Naive B cell (primary cell): ENCODE measurements at regions not wholly inside any gene's neighbourhood (a gene's known extent, or its start where the extent isn't known, plus 50 kb on each side); places are given as distances from the start of the nearest gene placed in this dataset.
A peak's percentile ranks its signal among the peaks of the same experiment; 100 is the strongest.
"Not testable (repeated sequence)": the region's sequence is repeated elsewhere in the genome, so short reads cannot be mapped to it uniquely, and the experiment has no call there.

Source experiments
- ATAC-seq, 2 donors: fragments of 150-1000 bp; cut with Tn5 transposase; 2 replicates each; pipeline ENCODE4 v1.10.0; 2021; ENCODE audit warnings: low read depth in 2 of 2, mild to moderate bottlenecking in 2 of 2, moderate library complexity in 2 of 2
- DNase-seq: peaks from one replicate; pipeline ENCODE4 v3.0.0; 2022
- H3K27ac Mint-ChIP-seq, 6 donors: one replicate each; pipeline ENCODE4 v1.8.0; 2020 to 2022; ENCODE audit warnings: mild to moderate bottlenecking in 6 of 6, mixed read lengths in 6 of 6, moderate library complexity in 5 of 6, inconsistent platforms in 2 of 6
- H3K27me3 Mint-ChIP-seq, 3 donors: one replicate each; pipeline ENCODE4 v1.8.0; 2021 to 2022; ENCODE audit warnings: mixed read lengths in 3 of 3, mild to moderate bottlenecking in 1 of 3
- H3K36me3 Mint-ChIP-seq, 2 donors: one replicate each; pipeline ENCODE4 v1.8.0; 2020 to 2022; ENCODE audit warnings: mixed read lengths in 2 of 2, inconsistent platforms in 1 of 2, mild to moderate bottlenecking in 1 of 2
- H3K4me1 Mint-ChIP-seq, 3 donors: one replicate each; pipeline ENCODE4 v1.8.0; 2020 to 2022; ENCODE audit warnings: mixed read lengths in 3 of 3, inconsistent platforms in 1 of 3, mild to moderate bottlenecking in 1 of 3, moderate library complexity in 1 of 3
- H3K4me3 Mint-ChIP-seq, 8 donors: one replicate each; pipeline ENCODE4 v1.8.0; 2020 to 2022; ENCODE audit warnings: mild to moderate bottlenecking in 8 of 8, mixed read lengths in 8 of 8, moderate library complexity in 8 of 8, inconsistent platforms in 2 of 8
- H3K9me3 Mint-ChIP-seq, 7 donors: one replicate each; pipeline ENCODE4 v1.8.0; 2020 to 2022; ENCODE audit warnings: mixed read lengths in 7 of 7, mild to moderate bottlenecking in 5 of 7, inconsistent platforms in 2 of 7, moderate library complexity in 1 of 7

DNA sequence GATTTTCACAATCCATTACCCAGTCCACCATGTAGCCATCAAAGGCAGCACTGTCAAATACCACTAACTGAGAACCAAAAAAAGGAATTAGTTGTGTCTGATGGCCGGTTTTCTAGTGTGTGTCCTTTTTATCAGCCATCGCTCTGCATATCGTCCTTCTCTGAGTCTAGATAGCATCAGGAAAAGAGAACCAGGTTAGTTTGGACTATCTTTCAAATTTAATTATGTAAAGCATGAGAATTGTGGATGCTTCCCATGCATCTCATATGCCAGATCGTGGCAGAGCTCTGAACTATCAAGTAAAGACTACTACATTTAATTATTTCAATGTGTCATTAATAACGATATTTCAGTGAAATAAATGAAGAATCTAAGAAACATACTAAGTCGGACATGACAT is 691.9 kb downstream of the FAM181B start:
- Mint-ChIP-seq H3K4me3 (no peak overlapping the region), H3K36me3 (no peaks in the 10 kb centered on the region), H3K9me3 (peaks cover 0 to 17% (median 5%) of the 10 kb centered on the region in 7 donors), H3K4me1 (no peaks in the 10 kb centered on the region), H3K27me3 (no peaks in the 10 kb centered on the region), H3K27ac (no peak overlapping the region)
- no peak for DNase-seq
- ATAC-seq = no peak

DNA sequence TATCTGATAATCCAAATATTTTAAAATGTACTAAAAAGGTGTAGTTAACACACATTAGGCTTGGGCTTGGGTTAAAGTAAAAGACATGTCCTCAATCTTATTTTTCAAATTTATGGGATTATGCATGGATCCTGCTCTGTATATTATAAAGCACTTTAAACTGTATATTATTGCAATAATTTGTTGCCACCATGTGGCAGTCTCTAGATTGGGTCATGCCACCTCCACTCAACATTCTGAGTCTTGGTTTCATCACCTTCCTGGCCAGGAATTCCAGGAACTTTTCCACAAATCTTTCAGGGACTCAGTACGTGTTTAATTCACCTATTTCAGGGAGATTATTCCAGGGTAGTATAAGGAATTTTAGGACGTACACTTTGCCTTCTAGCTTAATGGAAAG is 695.5 kb downstream of the FAM181B start:
- Mint-ChIP-seq H3K4me1 (no peaks in the 10 kb centered on the region), H3K36me3 (no peaks in the 10 kb centered on the region), H3K4me3 (no peak overlapping the region), H3K27me3 (no peaks in the 10 kb centered on the region), H3K27ac (no peak overlapping the region), H3K9me3 (no peaks in the 10 kb centered on the region)
- DNase-seq (no peak), ATAC-seq (no peak)

DNA sequence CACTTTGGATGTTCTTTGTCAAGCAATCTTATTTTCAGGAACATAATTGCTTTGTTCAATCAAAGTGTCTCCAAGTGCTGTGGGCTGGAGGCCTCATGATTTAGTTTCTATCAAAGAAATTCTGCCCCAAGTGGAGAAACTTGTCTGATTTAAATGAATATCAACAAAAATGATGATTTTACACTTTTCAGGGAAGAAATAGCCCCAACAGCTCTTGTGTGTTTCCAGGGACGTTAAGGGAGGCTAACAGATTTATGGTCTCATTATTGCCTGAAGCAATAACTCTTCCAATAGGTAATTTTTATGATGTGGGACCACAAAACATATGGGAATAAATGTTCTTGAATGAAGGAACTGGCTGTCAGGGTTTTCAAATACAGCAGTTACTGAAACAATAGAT is 699.1 kb downstream of the FAM181B start:
- Mint-ChIP-seq H3K4me3 (no peak overlapping the region), H3K27me3 (no peaks in the 10 kb centered on the region), H3K9me3 (no peaks in the 10 kb centered on the region), H3K36me3 (no peaks in the 10 kb centered on the region), H3K27ac (no peak overlapping the region), H3K4me1 (no peaks in the 10 kb centered on the region)
- ATAC-seq = no peak
- no peak for DNase-seq

DNA sequence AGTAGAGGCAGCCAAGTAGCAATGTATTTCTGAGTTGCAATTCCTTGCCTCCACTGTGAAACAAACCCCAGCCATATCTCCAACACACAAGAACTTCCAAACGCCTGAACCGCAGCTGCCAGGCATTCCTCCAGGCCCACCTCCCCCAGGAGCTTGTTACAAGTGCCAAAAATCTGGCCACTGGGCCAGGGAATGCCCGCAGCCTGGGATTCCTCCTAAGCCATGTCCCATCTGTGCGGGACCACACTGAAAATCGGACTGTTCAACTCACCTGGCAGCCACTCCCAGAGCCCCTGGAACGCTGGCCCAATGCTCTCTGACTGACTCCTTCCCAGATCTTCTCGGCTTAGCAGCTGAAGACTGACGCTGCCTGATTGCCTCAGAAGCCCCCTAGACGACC is 706.3 kb downstream of the FAM181B start:
- not testable (repeated sequence) for H3K9me3 Mint-ChIP-seq, ATAC-seq, H3K4me1 Mint-ChIP-seq, H3K27me3 Mint-ChIP-seq, H3K36me3 Mint-ChIP-seq, H3K4me3 Mint-ChIP-seq, DNase-seq, H3K27ac Mint-ChIP-seq

DNA sequence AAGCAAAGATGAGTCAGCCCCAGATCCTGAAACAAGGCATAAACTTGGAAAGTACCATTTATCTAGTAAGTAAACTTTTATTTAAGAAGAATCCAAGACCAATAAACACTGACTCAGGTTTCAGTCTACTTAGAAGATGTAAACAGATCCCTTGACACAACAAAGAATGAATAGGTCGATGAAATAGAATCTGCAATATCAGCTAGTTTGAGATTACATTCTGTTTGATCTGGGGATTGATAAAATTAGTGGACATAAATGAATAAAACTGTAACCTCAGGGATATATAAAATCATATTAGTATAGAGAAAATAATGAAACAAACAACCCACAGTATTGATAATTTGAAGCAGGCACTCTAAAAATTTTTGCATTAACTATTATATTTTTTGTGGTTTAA is 708.9 kb downstream of the FAM181B start:
- H3K9me3 Mint-ChIP-seq = no peaks in the 10 kb centered on the region
- H3K36me3 Mint-ChIP-seq = no peaks in the 10 kb centered on the region
- no peak overlapping the region for H3K4me3 Mint-ChIP-seq
- no peaks in the 10 kb centered on the region for H3K27me3 Mint-ChIP-seq
- no peak overlapping the region for H3K27ac Mint-ChIP-seq
- DNase-seq (no peak), ATAC-seq (no peak)
- H3K4me1 Mint-ChIP-seq = no peaks in the 10 kb centered on the region

DNA sequence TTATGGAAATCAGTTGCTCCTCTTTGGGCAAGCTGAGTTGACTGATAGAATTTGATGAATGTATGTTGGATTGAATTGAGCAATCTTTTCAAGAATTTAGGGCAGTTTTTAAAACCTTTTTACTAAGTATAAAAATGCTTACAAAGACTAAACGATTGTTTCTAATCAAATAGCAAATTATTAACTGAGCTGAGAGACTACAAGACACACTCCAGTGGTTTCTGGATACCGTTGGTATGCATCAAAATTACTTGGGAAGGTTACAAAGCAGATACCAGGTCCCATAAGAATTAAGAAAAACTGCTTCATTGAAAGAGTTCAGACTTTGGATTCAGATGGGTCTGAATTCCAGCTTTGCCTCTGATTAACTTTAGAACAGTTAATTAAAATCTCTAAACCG is 721.4 kb downstream of the FAM181B start:
- ATAC-seq = no peak
- H3K36me3 Mint-ChIP-seq = no peaks in the 10 kb centered on the region
- no peak for DNase-seq
- no peaks in the 10 kb centered on the region for H3K9me3 Mint-ChIP-seq
- no peaks in the 10 kb centered on the region for H3K4me1 Mint-ChIP-seq
- H3K27me3 Mint-ChIP-seq = peaks cover 0 to 4% (median 0%) of the 10 kb centered on the region in 3 donors
- no peak overlapping the region for H3K4me3 Mint-ChIP-seq
- no peak overlapping the region for H3K27ac Mint-ChIP-seq

DNA sequence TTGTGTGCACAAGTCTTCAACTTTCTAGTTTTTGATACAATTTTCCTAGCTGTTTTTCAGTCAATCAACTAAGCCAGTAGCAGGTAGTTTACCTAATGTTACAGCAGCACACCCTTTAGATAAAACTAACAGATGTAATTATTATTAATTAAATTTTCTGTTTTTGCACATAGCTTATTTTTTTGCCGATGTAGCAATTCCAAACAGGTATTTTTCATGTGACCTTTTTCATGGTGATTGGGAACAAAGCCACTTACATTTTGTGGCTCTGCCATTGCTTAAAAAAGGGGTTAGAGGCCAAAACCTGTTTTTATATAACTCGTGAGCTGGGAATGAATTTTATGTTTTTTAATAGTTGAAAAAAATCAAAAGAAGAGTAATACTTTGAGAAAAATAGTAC is 724.5 kb downstream of the FAM181B start:
- H3K4me1 Mint-ChIP-seq = no peaks in the 10 kb centered on the region
- DNase-seq (no peak), ATAC-seq (no peak)
- H3K9me3 Mint-ChIP-seq = no peaks in the 10 kb centered on the region
- H3K27me3 Mint-ChIP-seq = peaks cover 0 to 4% (median 0%) of the 10 kb centered on the region in 3 donors
- no peaks in the 10 kb centered on the region for H3K36me3 Mint-ChIP-seq
- no peak overlapping the region for H3K27ac Mint-ChIP-seq
- no peak overlapping the region for H3K4me3 Mint-ChIP-seq

DNA sequence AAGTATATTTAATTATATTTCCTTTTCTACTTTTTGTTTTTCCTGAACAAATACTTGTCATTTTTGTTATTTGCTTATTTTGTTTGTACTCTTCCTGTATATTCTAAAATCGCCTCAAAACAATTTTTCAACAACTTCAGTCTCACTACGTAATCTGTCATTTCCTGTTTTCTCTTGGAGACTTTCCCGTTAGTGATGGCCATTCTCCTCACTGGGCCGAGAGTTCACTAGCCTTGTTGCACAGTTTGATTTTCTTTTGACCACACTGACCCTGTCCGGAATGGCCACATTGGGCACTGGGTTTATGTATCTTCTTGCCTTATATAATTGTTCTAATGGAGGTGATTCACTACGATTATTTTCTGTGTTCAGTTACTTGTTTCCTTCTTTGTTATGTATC is 726.1 kb downstream of the FAM181B start:
- no peak overlapping the region for H3K4me3 Mint-ChIP-seq
- no peaks in the 10 kb centered on the region for H3K36me3 Mint-ChIP-seq
- no peak overlapping the region for H3K27ac Mint-ChIP-seq
- no peaks in the 10 kb centered on the region for H3K9me3 Mint-ChIP-seq
- H3K4me1 Mint-ChIP-seq = no peaks in the 10 kb centered on the region
- H3K27me3 Mint-ChIP-seq = no peaks in the 10 kb centered on the region
- ATAC-seq (no peak), DNase-seq (no peak)

DNA sequence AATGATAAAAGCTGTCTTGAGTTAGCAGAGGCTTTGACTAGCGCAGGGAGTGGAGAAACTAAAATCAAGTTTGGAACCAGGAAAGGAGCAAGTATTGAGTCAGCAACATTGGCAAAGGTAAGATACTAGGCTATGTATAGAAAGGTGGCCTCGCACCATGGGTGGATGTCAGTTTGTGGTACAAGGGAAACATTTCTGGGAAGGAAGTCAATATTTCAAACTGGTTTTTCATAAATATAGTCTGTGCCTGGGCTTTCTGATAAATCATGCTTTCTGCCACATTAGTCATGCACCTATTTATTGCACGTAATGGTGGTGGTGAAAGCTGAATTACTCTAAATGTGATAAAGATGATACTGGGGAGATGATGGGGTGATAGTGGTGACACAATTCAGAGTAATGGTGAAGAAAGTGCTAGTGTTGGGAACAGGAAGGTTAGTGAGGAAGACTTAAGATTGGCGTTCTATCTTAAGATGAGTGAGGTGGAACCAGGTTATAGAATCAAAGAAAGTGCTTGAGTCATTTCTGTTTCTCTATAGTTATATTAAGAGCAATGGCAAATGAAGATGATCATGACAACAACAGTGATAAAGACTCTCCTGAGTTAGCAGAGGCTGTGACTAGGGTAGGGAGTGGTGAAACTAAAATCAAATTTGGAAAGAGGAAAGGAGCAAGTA is 729.0 kb downstream of the FAM181B start:
- Mint-ChIP-seq H3K9me3 (no peaks in the 10 kb centered on the region), H3K27ac (no peak overlapping the region), H3K36me3 (no peaks in the 10 kb centered on the region)

DNA sequence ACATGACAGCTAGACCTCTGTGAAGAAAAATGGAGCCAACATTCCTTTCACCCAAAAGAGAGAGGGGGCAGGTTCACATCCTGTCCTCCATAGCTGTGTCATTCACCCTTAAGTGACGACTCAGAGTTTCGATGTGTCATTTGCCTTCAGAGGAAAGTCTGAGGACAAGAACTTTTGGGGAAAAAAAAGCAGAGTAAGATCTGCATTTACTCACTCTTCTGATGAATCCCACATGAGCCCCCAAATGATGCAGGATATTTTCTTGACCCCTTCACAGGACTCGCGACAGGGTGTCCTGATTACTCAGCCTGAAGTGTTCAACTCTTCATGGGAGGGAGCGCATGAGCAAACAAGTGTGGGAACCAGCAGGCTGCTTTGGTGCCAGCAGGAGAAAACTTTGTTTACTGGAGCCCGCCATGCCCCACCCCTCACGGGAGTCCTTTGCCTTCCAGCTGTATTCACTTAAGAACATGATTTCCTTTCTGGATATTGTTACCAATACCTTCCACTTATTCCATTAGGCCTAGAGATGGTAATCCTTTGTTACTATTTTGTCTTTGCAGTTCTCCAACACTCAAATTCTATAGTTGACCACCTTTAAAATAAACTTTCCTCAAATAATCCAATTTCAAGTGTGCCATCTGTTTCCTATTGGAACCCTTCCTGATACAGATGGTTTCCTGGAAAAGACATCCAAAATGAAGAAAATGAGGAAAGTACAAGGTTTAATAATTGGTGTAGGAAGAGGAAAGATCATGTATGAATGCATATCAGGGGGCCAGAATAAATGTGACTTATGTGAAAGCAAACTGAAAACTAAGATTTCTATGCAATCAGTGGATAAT is 729.8 kb downstream of the FAM181B start:
- Mint-ChIP-seq H3K4me3 (no peak overlapping the region), H3K9me3 (no peaks in the 10 kb centered on the region), H3K36me3 (no peaks in the 10 kb centered on the region), H3K27ac (no peak overlapping the region), H3K27me3 (no peaks in the 10 kb centered on the region), H3K4me1 (no peaks in the 10 kb centered on the region)
- ATAC-seq = no peak
- no peak for DNase-seq

More for the DNA sequence above, 729.0 kb downstream of the FAM181B start:
- Mint-ChIP-seq H3K27me3 (no peaks in the 10 kb centered on the region), H3K4me3 (no peak overlapping the region), H3K4me1 (no peaks in the 10 kb centered on the region)
- DNase-seq = no peak
- no peak for ATAC-seq

DNA sequence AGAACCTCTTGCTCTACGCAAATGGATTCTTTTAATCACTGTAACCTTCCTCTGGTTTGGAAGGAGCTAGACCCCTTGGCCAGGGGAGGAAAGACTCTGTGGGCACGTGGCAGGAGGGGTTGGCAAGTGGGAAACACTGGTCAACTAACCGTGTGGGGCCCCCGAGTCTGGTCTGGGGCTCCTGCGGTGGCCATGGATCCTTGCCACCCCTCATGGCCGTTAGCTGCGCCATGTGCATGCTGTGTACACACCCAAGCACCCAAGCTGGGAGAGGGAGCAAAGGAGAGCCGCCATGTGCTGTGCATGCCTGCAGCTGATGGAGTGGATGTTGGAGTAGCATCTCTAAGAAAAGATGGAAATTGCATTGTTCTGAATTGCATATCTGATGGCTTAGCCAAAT is 730.6 kb downstream of the FAM181B start:
- no peak overlapping the region for H3K4me3 Mint-ChIP-seq
- peak overlapping the region in 1 of 6 donors; percentile 9 for H3K27ac Mint-ChIP-seq
- H3K4me1 Mint-ChIP-seq = no peaks in the 10 kb centered on the region
- DNase-seq (no peak), ATAC-seq (no peak)
- H3K36me3 Mint-ChIP-seq = no peaks in the 10 kb centered on the region
- no peaks in the 10 kb centered on the region for H3K9me3 Mint-ChIP-seq
- H3K27me3 Mint-ChIP-seq = no peaks in the 10 kb centered on the region

DNA sequence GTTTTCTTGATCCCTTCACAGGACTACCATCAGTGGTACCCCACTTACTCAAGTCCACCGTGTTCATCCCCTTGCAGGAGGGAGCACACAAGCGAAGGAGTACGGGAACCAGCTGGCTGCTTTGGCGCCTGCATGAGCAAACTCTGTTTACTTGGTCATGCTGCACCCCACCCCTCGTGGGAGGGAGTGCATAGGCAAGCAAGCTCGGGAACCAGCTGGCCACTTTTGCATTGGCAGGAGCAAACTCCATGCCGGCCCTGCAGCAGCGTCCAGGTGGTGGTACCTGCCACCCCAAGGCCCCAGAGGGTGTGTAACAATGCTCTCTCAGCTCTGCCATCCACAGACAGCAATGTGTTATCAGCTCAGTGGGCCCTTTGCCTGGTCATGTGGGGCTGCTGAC is 737.8 kb downstream of the FAM181B start:
- no peaks in the 10 kb centered on the region for H3K9me3 Mint-ChIP-seq
- ATAC-seq (no peak), DNase-seq (no peak)
- H3K27me3 Mint-ChIP-seq = no peaks in the 10 kb centered on the region
- H3K4me1 Mint-ChIP-seq = no peaks in the 10 kb centered on the region
- H3K36me3 Mint-ChIP-seq = no peaks in the 10 kb centered on the region
- no peak overlapping the region for H3K4me3 Mint-ChIP-seq
- H3K27ac Mint-ChIP-seq = no peak overlapping the region

DNA sequence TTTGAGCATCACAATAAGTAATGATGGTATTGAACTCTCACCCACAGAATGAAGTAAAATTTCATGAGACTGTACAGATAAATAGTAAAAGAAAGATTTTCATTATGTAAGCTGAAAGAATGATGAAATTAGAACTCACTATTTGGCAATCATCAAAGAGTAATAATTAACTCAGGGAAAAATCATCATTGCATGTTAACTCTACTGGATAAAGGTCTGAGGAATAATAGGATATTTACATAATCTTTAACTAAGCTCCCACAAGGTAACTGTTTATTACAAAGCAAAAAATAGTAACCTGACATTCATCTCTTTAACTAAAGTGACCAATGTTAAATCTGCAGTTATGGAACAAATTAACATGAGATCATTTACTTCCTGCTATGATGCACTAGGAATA is 739.9 kb downstream of the FAM181B start:
- no peak overlapping the region for H3K27ac Mint-ChIP-seq
- H3K4me3 Mint-ChIP-seq = no peak overlapping the region
- no peaks in the 10 kb centered on the region for H3K27me3 Mint-ChIP-seq
- no peak for ATAC-seq
- no peaks in the 10 kb centered on the region for H3K36me3 Mint-ChIP-seq
- H3K9me3 Mint-ChIP-seq = peaks cover 0 to 2% (median 0%) of the 10 kb centered on the region in 7 donors
- DNase-seq = no peak
- H3K4me1 Mint-ChIP-seq = no peaks in the 10 kb centered on the region

DNA sequence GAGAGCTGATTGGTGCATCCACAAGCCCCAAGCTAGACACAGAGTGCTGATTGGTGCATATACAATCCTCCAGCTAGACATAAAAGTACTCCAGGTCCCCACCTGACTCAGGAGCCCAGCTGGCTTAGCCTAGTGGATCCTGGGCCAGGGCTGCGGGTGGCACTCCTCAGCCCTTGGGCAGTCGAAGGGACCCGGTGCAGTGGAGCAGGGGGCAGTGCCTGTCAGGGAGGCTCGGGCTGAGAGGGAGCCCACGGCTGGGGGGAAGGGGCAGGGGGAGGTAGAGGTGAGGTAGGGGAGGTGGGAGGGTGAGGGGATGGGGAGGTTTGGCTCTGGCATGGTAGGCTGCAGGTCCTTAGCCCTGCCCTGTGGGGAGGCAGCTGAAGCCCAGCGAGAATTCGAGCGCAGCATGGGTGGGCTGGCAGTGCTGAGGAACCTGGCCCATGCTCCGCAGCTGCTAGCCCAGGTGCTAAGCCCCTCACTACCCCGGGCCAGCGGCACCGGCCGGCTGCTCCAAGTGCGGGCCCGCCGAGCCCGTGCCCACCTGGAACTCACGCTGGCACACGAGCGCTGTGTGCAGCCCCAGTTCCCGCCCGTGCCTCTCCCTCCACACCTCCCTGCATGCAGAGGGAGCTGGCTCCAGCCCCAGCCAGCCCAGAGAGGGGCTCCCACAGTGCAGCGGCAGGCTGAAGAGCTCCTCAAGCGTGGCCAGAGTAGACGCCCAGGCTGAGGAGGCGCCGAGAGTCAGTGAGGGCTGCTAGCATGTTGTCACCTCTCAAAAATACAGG is 742.8 kb downstream of the FAM181B start:
- no peak overlapping the region for H3K27ac Mint-ChIP-seq
- no peak overlapping the region for H3K4me3 Mint-ChIP-seq
- peaks cover 0 to 2% (median 0%) of the 10 kb centered on the region in 3 donors for H3K4me1 Mint-ChIP-seq
- DNase-seq (no peak), ATAC-seq (no peak)
- peaks cover 0 to 5% (median 0%) of the 10 kb centered on the region in 7 donors for H3K9me3 Mint-ChIP-seq
- no peaks in the 10 kb centered on the region for H3K36me3 Mint-ChIP-seq
- no peaks in the 10 kb centered on the region for H3K27me3 Mint-ChIP-seq
